ENCODE measurements at regions not wholly inside any gene's neighbourhood (a gene's known extent, or its start where the extent isn't known, plus 50 kb on each side); places are given as distances from the start of the nearest gene placed in this dataset.
"Not testable (repeated sequence)": the region's sequence is repeated elsewhere in the genome, so short reads cannot be mapped to it uniquely, and the experiment has no call there.

GRCh38 chr16:88305176-88305575 is 77.6 kb upstream of the ZNF469 start:
- DNase-seq (ENCODE audit: low read depth), result no peak

GRCh38 chr16:88306411-88306810 is 76.3 kb upstream of the ZNF469 start:
- DNase-seq (ENCODE audit: low read depth), result no peak

GRCh38 chr16:88306860-88307545 is 75.8 kb upstream of the ZNF469 start:
- DNase-seq (ENCODE audit: low read depth), result peak; percentile 95

GRCh38 chr16:88308441-88309173 is 74.2 kb upstream of the ZNF469 start:
- DNase-seq (ENCODE audit: low read depth), result no peak

GRCh38 chr16:88309174-88309907 is 73.4 kb upstream of the ZNF469 start:
- DNase-seq (ENCODE audit: low read depth), result no peak

- no peak for DNase-seq (ENCODE audit: low read depth)
These were observed 72.9 kb upstream of the ZNF469 start for GRCh38 chr16:88309908-88310265.

GRCh38 chr16:88310796-88311605 is 71.8 kb upstream of the ZNF469 start:
- DNase-seq (ENCODE audit: low read depth), result no peak

GRCh38 chr16:88311860-88312259 is 70.9 kb upstream of the ZNF469 start:
- not testable (repeated sequence) for DNase-seq (ENCODE audit: low read depth)

- DNase-seq (ENCODE audit: low read depth), result no peak
These were observed 70.0 kb upstream of the ZNF469 start for GRCh38 chr16:88312732-88313131.

GRCh38 chr16:88314991-88315542 is 67.7 kb upstream of the ZNF469 start:
- DNase-seq (ENCODE audit: low read depth), result no peak

- DNase-seq (ENCODE audit: low read depth), result no peak
These were observed 67.1 kb upstream of the ZNF469 start for GRCh38 chr16:88315543-88316105.

- DNase-seq (ENCODE audit: low read depth), result no peak
These were observed 66.6 kb upstream of the ZNF469 start for GRCh38 chr16:88316151-88316550.

- no peak for DNase-seq (ENCODE audit: low read depth)
These were observed 65.7 kb upstream of the ZNF469 start for GRCh38 chr16:88316941-88317612.

- no peak for DNase-seq (ENCODE audit: low read depth)
These were observed 65.2 kb upstream of the ZNF469 start for GRCh38 chr16:88317613-88317965.

- no peak for DNase-seq (ENCODE audit: low read depth)
These were observed 64.7 kb upstream of the ZNF469 start for GRCh38 chr16:88318051-88318450.

- DNase-seq (ENCODE audit: low read depth), result no peak
These were observed 64.2 kb upstream of the ZNF469 start for GRCh38 chr16:88318521-88318920.

- DNase-seq (ENCODE audit: low read depth), result no peak
These were observed 63.4 kb upstream of the ZNF469 start for GRCh38 chr16:88319116-88319965.

- no peak for DNase-seq (ENCODE audit: low read depth)
These were observed 61.7 kb upstream of the ZNF469 start for GRCh38 chr16:88320947-88321634.

All from non-pigmented ciliary epithelial cell (primary cell).